ENCODE measurements at regions not wholly inside any gene's neighbourhood (a gene's known extent, or its start where the extent isn't known, plus 50 kb on each side); places are given as distances from the start of the nearest gene placed in this dataset.

GRCh38 chr4:62865261-62865660 is 1544.0 kb downstream of the TECRL start:
- no peak for DNase-seq

DNA sequence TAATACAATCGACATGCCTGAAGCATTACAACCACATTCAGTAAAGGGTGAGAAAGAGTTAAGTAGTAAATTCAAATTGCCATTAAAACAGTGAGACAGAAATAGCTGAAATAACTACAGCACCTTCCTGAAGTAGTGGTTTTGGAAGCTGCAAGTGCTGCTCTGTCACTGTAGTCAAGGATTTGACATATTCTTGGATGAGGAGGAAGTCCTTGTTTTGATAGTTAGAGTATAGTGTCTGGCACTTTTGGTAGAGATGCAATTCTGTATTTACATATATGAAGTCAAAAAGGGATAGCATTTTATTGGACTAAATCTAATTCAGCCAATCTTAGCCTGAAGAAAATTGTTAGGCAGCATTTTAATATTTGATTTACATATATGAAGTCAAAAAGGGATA is 1559.6 kb downstream of the TECRL start:
- no peak for DNase-seq

GRCh38 chr4:62835631-62836030 is 1573.6 kb downstream of the TECRL start:
- DNase-seq: no peak

- no peak for DNase-seq
Observed at GRCh38 chr4:62822306-62822705, 1586.9 kb downstream of the TECRL start.

DNA sequence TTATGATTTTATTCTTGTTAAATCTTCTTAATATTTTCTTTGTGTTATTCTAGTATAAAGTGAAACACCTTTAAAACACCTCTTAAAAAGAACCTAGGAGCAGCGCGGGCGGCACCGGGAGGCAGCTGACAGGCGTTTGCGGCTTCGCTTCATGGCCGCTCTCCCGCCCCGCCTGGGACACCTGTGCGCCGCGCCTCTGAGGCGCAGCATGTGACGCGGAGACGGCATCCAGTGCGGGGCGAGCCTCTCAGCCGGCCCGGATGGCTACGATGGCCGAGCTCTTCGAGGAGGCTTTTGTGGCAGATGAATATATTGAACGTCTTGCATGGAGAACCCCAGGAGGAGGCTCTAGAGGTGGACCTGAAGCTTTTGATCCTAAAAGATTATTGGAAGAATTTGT is 1592.7 kb downstream of the TECRL start:
- DNase-seq: no peak

- no peak for DNase-seq
Observed at GRCh38 chr4:62814510-62815047, 1594.7 kb downstream of the TECRL start.

DNA sequence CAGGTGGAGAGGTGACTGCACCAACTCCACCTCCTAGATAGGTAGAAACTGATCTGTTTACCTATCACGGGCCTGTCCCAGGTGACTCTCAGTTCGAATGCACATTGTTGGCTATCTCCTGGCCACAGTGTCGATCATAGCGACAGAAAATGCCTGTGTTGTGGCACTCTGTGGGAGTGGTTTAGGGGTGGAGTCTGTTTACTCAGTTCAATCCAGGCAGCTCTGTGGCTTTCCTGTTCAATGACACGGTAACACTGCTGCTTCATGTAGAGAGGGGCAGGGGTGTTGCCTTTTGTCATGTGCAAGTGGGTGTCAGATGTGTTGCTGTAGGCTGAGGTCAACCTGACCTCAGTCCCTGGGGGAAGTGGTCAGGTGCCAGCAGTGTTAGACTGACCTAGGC is 1602.4 kb downstream of the TECRL start:
- DNase-seq: no peak

- no peak for DNase-seq
Observed at GRCh38 chr4:62804075-62804474, 1603.9 kb downstream of the ADGRL3 start.

GRCh38 chr4:62797221-62797620 is 1597.1 kb downstream of the ADGRL3 start:
- DNase-seq: no peak

GRCh38 chr4:62791386-62791785 is 1591.3 kb downstream of the ADGRL3 start:
- no peak for DNase-seq

DNA sequence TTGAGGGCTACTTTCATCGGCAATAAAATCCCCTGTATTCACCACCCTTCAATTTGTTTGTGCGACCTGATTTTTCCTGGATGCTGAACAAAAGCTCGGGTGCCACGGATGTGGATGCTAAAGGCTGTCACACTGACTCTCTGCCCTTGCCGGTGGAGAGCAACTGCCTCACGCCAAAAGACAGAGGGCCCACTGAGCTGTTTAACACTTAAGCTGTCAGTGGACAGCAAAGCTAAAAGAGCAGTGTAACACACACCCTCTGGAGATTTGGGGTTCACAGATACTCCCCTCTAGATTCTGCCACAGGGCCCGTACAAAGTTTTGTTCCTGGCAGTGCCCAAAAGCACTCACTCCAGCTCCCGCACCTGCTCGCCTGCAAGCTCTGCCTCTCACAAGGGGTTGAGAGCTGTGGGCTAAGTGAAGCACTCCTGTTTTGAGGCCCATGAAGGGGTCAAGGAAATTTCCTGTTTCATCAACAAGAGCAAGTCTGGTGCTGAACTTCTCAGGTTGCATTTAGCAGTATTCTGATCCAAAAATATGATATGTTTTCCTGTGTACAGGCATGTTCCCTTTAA is 1571.9 kb downstream of the ADGRL3 start:
- no peak for DNase-seq

GRCh38 chr4:62740296-62740695 is 1540.2 kb downstream of the ADGRL3 start:
- DNase-seq: no peak

GRCh38 chr4:62717154-62717553 is 1517.0 kb downstream of the ADGRL3 start:
- no peak for DNase-seq

DNA sequence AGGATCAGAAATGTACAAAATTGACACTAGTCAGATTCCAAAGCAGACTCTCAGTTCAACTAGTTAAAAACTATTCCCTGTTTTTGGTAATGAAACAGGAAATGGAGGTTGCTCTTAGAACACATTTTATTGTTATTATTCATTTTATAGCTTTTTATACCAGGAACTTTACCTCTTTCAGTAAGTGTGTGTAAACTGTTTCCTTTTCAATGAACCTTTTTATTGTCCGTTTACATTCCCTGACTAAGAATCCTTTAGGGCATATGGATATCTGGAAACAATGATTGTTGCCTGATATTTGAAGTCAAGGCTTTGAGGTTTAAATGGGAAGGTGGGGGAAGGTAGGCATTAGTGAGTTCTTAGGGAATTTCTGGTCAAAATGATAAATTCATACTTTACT is 1511.4 kb downstream of the ADGRL3 start:
- no peak for DNase-seq

DNA sequence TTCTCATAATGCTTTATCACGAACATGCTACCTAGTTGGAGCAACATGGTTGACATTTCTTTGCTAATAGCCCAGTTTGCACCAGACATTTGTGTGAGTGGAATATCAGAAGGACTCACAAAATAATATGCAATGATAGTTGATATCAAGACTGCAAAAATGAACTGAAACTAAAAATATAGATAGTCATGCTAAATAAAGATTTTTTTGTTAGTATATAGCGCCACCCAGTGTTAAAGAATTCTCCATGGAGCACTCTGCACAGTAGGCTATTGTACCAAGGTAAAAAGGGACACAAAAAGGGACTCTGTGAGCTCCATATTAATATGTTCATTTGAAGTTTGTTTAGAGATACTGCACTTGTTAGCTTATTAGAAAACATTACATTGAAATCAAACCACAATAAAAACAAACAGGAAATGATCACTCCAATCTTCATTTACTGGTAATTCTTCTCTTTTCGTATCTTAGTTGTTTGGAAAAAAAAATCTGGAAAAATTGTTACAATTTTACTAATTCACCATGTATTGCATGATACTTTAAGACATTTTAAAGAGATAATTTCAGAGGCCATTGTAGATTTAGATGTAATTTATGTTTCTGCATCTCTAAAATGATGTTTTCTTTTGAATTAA is 1509.6 kb downstream of the ADGRL3 start:
- DNase-seq: no peak

DNA sequence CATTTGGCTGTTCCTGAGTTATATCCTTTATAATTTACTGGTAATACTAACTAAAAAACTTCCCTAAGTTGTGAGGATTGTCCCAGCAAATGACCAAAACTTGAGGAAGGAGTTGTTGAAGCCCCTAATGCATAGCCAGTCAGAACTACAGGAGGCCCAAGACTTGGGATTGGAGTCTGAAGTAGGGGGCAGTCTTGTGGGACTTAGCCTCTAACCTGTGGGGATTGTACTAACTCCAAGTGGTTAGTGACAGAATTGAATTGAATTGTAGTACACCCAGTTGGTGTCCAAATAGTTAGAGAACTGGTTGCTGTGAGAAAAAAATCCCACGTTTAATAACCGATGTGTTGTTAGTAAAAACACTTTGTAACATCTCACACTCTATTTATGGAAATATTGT is 1506.3 kb downstream of the ADGRL3 start:
- no peak for DNase-seq

GRCh38 chr4:62683799-62684566 is 1483.9 kb downstream of the ADGRL3 start:
- DNase-seq: no peak

DNA sequence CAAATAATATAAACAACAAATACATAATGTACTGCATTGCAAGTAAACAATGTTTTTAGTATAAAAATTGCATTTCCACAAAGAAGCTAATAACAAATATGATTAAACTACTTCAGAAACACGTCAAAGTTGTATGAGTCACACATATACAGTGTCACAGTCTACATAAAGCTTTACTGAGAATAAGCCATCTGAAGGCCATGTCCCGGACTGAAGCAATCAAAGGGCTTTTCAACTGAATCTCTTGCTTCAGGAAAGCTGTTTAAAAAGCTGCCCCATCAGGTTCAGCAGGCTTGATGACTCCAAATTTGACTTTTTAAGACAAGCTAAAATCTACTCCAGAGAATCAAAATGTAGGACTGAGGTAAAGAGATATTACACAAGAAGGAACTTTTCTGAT is 1476.8 kb downstream of the ADGRL3 start:
- DNase-seq: no peak

GRCh38 chr4:62670514-62670913 is 1470.4 kb downstream of the ADGRL3 start:
- no peak for DNase-seq

GRCh38 chr4:62661821-62662220 is 1461.7 kb downstream of the ADGRL3 start:
- DNase-seq: no peak

DNA sequence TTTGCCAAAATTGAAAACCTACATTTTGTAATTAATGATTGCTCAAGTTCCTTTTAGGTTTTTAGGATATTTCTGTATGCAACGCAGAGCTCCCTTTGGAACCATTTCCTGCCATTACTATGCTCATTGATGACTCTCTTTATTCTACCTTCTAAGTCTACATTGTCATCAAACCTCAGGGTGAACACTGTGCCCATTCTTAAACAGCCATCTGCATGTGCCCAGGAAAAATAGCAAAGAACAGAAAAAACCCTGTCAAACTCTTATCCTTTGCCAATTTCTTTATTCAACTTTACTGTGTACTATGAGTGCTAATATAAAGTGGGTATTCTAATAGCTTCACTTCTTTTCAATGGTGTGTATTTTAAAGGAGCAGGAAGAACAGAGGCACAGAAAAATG is 1455.9 kb downstream of the ADGRL3 start:
- no peak for DNase-seq

DNA sequence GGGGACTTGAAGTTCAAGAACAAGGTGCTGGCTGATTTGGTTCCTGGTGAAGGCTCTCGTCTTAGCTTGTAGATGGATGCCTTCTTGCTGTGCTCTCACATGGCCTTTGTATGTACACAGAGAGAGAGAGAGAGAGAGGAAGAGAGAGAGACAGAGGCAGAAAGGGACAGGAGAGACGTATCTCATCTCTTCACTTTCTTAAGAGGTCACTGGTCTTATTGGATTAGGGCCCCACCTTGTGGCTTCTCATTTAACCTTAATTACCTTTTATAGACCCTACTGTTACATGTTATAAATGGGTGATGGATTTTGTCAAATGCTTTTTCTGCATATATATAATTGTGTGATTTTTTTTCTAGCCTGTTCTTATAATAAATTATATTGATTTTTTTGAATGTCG is 1444.2 kb downstream of the ADGRL3 start:
- DNase-seq: no peak

DNA sequence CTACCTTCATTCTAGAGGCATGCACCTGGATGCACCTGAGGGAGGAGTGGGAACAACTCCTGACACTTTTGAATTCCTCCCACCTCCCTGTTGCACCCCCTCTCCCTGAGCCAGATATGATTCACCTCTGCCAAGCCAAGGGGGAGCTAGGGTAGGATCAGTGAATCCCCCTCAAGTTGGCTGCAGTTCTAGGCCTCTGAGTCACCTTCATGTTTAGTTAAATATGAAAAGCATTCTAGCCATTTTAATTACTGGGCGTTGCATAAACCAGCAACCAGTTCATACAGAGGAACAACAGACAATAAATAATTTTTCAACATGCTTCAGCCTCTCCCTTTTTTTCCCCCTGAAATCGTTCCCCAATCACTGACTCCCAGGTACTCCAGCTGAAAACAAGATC is 1440.2 kb downstream of the ADGRL3 start:
- no peak for DNase-seq

GRCh38 chr4:62627671-62628070 is 1427.5 kb downstream of the ADGRL3 start:
- no peak for DNase-seq
